ENCODE measurements at regions not wholly inside any gene's neighbourhood (a gene's known extent, or its start where the extent isn't known, plus 50 kb on each side); places are given as distances from the start of the nearest gene placed in this dataset.

- 76 to 86% (median 86%) methylated on average over 5 of the region's 5 CpGs for WGBS, 3 donors
- H3K27ac ChIP-seq: no peak overlapping the region
- intact Hi-C loops (cut with DNase I): no loop called here
- H3K27me3 ChIP-seq: no peaks in the 10 kb centered on the region
- no peaks in the 10 kb centered on the region for H3K4me1 ChIP-seq (ENCODE audit: insufficient read depth)
- H3K36me3 ChIP-seq: no peaks in the 10 kb centered on the region
- no peak for TF ChIP-seq EP300 (IDR thresholded peaks at IDR 0.05)
- TF ChIP-seq CTCF (IDR thresholded peaks at IDR 0.05): no peak
- no peak for TF ChIP-seq POLR2A (IDR thresholded peaks at IDR 0.05)
- no peaks in the 10 kb centered on the region for H3K9me3 ChIP-seq
- no peak overlapping the region for H3K4me3 ChIP-seq
- DNase-seq: no peak
Observed at GRCh38 chr4:120144041-120144440, 77.4 kb upstream of the MAD2L1 start.

- no peak overlapping the region for H3K4me3 ChIP-seq
- no peaks in the 10 kb centered on the region for H3K27me3 ChIP-seq
- no peaks in the 10 kb centered on the region for H3K9me3 ChIP-seq
- DNase-seq: no peak
- H3K36me3 ChIP-seq: no peaks in the 10 kb centered on the region
- intact Hi-C loops (cut with DNase I): no loop called here
- no peak overlapping the region for H3K27ac ChIP-seq
- no peaks in the 10 kb centered on the region for H3K4me1 ChIP-seq (ENCODE audit: insufficient read depth)
- TF ChIP-seq CTCF (IDR thresholded peaks at IDR 0.05): no peak
- TF ChIP-seq EP300 (IDR thresholded peaks at IDR 0.05): no peak
- no peak for TF ChIP-seq POLR2A (IDR thresholded peaks at IDR 0.05)
Observed at GRCh38 chr4:120139392-120139791, 72.7 kb upstream of the MAD2L1 start.

GRCh38 chr4:120132935-120133334 lies 66.3 kb upstream of the MAD2L1 start:
- Histone ChIP-seq H3K36me3 (no peaks in the 10 kb centered on the region), H3K27me3 (no peaks in the 10 kb centered on the region), H3K27ac (no peak overlapping the region), H3K4me3 (no peak overlapping the region), H3K4me1 (ENCODE audit: insufficient read depth) (no peaks in the 10 kb centered on the region), H3K9me3 (no peaks in the 10 kb centered on the region)
- DNase-seq: no peak
- 39 to 50% (median 41%) methylated on average over 2 of the region's 2 CpGs for WGBS, 3 donors
- TF ChIP-seq POLR2A (IDR thresholded peaks at IDR 0.05): no peak
- no peak for TF ChIP-seq CTCF (IDR thresholded peaks at IDR 0.05)
- intact Hi-C loops (cut with DNase I): no loop called here

GRCh38 chr4:120130786-120131185 lies 64.1 kb upstream of the MAD2L1 start:
- Histone ChIP-seq H3K4me1 (ENCODE audit: insufficient read depth) (no peaks in the 10 kb centered on the region), H3K9me3 (no peaks in the 10 kb centered on the region), H3K4me3 (no peak overlapping the region), H3K36me3 (no peaks in the 10 kb centered on the region), H3K27ac (no peak overlapping the region), H3K27me3 (no peaks in the 10 kb centered on the region)
- 88 to 93% (median 91%) methylated on average over 2 of the region's 2 CpGs for WGBS, 3 donors
- intact Hi-C loops (cut with DNase I): no loop called here
- DNase-seq: no peak
- no peak for TF ChIP-seq CTCF (IDR thresholded peaks at IDR 0.05)
- no peak for TF ChIP-seq POLR2A (IDR thresholded peaks at IDR 0.05)
- TF ChIP-seq EP300 (IDR thresholded peaks at IDR 0.05): no peak

Measured in ovary (tissue), 7 donors.